GM18511 (cell line): ENCODE measurements at regions not wholly inside any gene's neighbourhood (a gene's known extent, or its start where the extent isn't known, plus 50 kb on each side); places are given as distances from the start of the nearest gene placed in this dataset.

Experiments used
- ATAC-seq: cut with Tn5 transposase; IDR thresholded peaks from one replicate; pipeline ENCODE4 v1.9.1; 2021; ENCODE audit warnings: mild to moderate bottlenecking, moderate library complexity; ENCODE audit not compliant: unreplicated experiment

DNA sequence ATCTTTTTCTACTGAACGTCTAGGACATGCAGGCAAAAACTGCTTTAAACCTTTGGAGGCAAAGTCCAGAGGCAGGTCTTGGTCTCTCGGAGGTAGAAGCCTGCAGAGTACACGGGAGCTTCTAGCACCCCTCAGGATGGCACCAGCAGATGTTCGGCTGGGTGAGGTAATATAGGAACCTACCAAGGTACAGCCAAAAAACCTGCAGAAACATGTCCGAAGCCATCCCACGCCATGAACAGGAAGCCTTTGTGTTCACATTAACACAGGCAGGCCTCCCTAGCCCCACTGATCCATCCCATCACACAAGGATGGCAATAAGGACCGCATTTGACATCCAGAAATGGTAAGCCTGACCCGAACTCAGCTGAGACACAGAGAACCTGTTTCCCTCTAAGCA, 157.9 kb upstream of the HES1 start:
- ATAC-seq, result no peak

DNA sequence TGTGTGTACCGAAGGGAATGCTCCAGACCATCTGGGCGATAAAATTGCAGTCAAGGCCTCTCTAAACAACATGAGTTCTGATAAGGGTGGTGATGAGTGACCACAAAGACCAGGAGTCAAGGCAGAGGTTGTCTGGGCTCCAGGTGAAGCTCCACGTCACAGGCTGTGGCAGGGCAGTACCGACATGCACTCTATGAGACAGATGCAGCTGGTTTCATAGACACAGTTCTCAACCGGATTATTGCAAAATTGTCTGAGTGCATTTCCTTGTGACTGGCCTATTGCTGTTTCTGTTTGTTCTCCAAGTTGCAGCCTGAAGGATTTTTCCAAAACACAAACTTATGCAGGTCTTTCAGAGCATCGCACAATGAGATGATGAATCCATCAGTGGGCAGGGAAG, 157.5 kb upstream of the HES1 start:
- ATAC-seq, result no peak

DNA sequence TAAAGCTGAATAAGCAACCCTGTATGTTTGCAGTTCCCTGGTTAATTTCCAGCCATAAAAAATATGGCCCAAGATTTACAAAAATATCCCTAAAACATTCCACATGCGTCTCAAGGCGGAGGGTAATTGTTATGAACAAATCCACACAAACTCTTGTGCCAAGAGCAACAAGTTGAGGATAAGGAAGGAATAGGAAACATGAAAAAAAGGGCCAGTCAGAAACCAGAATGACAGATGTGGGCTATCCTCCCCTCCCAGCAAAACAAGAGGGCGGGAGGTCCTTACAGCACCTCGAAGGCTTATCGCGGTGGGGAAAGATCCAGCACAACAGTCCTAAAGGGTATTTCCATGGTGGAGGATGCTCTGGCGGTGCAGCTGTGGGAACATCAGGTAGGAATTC, 155.6 kb upstream of the HES1 start:
- ATAC-seq, result no peak

DNA sequence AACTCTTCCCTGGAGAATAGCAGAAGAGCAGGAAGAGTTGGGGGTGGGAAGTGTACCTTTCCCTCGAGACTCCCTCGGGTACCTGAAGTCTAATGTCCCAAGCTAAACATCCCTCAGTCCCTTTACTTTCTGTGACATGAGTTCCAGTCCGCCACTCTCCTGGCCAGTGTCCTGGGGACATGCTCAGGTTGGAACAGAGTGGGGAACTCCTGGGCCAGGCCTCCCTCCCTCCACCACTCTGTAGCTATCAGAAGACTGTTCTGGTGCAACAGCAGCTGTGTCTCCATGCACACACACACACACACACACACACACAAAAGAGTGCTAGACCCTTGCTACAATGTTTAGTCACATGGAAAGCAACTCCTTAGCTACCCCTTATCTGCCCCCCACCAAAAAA, 155.0 kb upstream of the HES1 start:
- no peak for ATAC-seq

DNA sequence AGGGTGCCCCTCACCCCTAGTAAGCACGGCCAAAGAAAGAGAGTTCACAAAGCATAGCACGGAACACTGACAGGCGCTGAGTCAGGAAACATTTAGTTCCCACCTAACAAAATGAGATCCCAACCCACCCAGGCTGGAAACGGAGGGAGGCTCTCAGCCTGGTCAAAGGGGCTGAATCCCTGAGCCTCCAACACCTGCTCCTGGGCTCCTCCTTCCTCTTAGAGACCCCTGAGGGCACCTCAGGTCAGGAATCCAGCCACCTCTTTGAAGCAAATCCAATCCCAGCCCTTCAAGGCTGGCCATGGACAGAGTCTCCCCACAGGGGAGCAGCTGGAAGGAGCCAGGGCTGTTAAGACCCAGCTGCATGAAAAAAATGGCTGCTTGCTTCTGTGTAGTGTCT, 154.4 kb upstream of the HES1 start:
- no peak for ATAC-seq

DNA sequence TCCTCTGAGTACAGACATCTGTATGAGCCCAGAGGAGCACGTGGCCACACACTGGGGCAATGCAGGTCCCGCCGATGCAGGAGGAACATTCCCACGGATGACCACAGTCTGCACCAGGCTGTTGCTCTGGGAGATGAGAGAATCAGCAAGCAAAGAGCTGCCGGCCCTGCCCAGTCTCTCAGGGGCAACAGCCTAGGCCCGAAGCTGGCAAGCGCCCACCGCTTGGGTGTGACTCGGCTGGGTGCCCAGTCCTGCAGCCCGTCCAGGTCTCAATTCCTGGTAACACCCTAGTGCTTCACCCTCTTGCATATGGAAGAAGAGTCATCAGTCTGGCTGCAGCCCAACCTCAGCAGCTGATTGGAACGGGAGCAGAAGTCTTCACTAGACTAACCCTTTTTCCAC, 153.7 kb upstream of the HES1 start:
- no peak for ATAC-seq

DNA sequence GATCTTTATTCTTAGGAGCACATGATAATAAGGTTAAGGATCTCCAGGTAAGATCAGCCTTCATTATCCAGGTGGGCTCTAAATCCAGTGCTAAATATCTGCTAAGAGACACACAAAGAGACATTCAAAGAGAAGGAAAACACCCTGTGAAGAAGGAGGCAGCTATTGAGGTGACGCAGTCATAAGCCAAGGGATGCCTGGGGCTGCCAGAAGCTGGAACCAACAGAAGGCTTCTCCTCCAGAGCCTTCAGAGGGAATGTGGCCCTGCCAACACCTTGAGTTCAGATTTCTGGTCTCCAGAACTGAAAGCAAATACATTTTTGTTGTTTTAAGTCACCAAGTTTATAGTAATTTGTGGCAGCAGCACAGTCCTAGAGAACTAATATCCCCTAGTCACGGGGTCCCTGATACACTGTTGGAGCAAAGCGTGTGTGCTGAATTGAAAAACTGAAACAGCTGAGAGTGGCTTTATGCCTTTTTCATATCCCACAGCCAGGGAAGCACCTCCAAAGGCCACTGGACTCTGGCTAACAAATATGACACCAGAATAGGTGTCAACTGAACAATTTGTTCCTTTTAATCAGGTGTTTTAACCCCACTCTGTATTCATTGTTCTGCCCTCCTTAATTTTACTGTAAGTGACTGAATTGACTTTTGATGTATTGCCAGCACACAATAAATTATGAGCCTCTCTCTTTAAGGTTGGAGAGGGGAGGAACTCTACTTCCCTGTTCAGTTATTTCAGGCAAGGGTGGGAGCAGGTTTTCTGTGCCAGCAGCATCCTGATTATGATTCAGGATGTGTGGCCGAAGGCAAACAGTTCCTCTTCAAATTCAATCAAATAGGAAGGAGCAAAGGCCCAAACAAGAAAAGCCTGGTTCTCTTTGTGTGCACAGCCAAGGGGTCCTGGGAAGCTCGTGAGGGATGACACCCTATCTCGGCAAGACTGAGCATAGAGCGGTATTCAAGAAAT, 151.8 kb upstream of the HES1 start:
- no peak for ATAC-seq

DNA sequence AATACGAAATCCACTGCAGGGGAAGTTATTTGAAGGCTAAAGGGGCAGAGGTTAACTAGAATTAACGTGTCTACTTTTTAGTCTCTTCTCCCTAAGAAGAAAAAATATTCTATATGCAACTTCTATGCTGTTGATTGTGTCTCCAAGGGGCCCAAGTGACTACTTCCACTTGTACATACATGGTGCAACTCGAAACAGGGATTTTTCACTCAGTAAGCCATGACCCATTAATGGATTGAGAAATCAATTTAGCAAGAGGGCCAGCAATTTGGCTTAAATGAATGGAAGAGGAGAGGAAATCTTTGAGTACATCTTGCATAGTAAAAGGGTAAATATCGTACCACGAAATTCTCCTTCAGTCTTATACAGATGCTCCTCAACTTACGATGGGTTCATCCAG, 151.1 kb upstream of the HES1 start:
- no peak for ATAC-seq

DNA sequence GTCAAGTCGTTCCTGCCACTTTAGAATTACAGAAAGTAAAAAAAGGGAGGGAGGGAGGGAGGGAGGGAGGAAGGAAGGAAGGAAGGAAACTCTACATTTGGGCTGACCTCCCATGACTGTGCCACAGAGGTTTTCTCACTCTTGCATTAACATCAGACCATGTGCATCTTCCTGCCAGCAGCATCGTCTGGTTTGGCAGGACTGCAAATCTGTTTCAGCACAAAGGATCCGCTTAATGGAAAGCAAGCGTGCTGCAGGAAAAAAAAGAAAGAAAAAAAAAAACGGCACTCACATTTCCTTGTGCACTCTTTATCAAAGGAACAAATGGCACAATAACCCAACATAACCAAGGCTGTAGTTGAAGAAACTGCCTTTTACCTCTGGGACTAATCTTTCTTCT, 148.8 kb upstream of the HES1 start:
- ATAC-seq, result no peak

DNA sequence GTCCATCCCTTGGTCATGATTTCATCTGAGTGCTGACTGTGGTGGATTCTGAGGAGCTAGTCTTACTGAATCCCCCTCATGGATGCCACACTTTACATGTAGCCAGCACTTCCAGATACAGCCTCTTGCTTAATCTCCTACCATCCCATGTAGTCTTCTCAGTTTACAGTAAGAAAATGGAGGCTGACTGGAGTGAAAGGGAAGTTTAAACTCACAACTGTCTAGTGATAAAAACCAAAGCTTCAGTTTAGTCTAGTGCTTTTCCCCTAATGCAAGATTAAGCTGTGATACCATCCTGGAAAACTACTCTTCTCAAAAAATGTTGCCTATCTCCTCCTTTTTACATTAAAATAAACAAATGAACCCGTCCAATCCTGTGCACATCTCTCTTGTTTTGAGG, 146.8 kb upstream of the HES1 start:
- no peak for ATAC-seq

DNA sequence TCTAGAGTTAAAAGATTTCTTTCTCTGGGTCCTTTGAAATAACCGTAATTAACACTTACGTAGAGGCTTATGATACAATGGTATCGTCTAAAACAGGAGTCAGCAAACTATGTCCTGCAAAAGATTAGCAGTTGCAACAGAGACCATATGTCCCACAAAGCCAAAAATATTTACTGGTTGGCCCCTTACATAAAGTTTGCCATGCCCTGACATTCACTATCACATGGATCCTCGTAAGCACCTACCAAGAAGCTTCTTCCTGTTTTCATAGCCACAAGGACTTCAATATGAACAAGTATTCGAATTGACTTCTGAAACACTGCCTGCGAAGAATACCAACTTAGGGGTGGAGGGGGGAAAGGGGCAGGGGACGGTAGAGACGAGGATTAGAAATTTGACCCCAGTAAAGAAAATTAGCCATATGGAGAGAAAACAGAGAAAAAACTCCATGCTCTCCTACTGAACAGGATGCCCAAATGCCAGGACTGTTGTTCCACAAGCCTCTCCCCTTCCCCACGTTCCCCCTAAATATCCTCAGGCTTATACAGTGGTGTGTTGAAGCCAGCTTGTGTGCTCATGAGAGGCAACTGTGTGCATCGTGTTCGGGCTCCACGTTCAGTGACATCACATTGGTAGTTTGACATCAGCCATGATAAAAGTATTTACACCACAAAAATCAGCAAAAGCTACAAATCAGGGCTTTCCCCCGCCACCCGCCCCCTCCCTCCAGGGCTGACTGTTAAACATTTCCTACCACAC, 144.1 kb upstream of the HES1 start:
- ATAC-seq, result no peak

DNA sequence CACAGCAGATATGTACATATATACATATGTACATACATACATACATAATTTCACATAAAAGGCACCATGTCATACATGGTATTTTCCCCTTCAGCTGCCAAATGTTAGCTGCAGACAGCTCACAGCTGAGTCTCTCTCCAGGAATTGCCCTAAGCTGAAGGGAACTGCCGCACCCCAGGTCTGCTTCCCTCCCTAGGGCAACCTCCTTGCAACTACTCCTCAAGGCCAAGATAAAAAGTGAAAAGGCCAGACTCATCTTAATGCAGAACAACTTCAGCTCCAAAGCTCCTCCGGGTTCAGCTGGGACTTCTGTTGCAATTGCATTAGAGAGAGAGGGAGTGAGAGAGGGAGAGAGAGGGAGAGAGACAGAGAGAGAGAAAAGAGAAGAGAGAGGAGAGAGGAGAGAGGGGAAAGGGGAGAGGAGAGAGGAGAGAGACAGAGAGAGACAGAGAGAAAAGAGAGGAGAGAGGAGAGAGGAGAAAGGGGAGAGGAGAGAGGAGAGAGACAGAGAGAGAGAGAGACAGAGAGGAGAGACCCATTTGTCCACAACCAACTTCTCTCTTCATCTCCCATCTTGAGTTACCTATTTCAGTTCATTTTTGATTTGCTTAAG, 143.4 kb upstream of the HES1 start:
- no peak for ATAC-seq

DNA sequence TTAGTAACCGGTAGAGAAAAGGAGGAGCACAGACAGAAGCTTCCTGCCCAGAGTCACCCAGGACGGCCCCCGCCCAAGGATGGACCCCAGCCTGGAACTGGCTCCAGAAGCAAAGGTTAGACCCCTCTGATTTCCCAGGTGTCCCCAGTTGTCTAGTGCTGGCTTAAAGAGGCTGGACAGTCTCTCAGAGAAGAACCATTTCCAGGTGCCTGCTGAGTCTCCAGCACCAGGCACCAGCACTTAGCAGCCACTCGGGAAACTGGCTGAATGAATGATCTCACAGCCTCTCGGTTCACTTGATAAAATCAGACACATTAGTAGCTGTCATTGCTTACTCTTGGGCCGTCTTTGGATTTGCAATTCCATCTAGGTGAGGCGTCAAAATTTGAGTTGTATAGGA, 139.7 kb upstream of the HES1 start:
- ATAC-seq, result no peak

DNA sequence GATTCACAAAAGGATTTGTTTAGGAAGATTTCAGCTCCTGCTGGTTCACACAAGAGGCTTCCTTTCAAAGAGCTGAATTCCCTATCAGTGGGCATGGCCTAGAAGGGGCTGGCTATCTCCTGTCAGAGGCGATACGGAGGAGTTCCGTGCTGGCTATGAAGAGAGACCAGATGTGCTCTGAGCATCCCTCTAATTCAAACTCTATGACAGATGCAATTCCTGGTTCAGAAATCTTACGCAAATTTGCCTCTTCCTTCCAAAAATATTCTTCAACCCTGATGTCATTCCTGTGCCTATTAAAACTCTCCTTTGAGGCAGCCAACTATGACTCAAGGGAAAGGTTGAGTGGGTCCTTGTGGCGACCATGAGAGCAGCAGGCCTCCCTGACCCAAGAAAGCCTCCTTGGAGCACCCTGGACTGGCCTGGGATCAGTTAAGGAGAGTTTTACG, 139.3 kb upstream of the HES1 start:
- ATAC-seq, result no peak

DNA sequence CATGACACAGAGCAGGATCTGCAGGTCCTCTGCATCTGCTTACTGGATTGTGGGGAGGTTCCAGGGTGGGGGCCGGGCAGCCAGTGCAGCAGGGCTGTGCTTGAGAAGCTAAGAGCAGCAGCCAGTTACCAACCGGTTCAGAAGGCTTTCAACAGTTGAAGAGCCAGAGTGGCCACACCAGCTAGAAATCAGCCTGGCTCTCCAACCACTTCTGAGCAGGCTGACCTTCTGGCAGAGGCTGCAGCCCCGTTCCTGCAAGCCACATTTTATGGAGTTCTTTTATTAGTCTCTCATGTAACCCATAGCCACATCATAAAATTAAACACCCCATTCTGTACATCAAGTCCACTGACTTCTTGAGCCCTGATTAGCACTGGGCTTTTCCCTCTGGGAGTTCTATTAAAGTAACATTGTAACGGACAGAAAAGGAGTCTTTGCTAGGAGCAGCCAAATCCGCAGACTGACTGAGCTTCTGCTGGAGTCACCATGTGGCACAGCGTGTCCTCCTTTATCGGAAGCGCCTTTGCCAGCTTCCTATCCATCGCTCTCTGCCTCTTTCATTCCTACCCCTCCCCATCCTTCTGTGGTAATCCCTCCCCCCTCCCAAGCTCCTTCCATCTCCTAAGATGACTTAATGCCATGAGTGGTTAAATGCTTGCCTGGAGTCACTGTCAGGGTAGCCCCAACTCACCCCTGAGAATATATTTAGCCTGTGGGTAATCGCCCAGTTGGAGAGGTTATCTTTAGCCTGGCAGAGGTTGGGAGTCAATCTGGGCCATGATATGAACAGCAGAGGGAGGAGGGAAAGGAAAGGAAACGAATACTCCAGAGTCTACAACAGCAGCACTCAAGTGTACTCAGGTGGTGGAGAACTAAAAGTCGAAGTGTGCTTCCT, 138.5 kb upstream of the HES1 start:
- ATAC-seq, result no peak

DNA sequence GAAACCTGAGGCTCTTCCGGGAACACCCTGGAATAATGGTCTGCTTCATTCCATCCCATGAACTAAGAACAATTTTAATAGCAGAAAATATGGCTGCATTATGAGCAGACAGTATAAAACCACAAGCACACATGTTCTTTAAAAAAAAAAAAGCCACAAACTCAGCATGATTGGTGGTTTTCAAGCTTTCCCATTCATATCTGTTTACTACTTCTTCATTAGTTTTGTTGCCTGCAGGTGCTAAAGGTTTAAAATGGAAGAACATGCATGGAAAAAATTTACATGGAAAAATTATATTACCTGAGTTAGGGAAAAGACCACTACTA, 137.9 kb upstream of the HES1 start:
- no peak for ATAC-seq

DNA sequence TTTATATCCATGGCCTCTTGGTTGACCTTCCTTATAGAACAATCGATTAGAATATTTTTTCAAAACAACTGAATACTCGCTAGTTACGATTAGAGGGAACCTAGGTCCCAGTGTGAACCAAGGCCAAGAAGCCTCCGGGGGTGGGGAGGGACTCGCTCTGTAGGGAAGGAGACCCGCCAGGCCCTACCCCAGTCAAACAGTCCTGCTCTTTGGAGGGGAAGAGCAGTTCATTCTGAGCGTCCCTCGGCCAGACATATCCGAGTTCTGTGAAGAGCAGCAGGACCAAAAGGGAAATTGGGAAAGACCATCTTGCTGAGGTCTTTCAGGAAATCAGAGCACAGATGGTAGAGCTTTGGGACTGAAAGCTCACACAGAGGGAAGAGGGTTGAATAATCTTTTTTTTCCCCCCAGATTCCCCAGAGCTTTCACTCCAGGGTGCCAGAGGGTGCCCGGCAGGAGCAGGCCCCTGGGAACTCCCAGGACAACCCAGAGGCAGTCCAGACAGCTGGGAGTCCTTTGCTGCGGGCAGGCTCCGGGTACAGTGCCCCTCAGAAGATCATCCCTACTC, 137.2 kb upstream of the HES1 start:
- no peak for ATAC-seq

DNA sequence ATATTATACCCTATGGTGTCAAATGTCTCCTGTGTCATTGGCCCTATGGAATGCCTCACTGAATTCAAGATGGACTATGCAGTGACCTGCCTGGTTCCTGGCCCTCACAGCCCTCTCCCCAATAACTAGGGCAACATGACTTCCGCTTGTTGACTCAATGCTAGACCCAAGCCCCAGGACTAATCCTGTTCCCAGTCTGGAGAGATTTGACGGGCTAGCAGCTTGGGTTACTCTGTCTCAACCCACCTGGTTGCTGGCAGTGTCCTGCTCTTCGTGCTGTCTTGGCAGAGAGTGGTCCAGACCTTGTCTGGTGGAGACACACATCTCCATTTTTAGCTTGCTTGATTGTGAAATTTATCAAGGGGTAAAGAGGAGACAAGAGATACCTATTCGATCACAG, 135.8 kb upstream of the HES1 start:
- ATAC-seq, result no peak

DNA sequence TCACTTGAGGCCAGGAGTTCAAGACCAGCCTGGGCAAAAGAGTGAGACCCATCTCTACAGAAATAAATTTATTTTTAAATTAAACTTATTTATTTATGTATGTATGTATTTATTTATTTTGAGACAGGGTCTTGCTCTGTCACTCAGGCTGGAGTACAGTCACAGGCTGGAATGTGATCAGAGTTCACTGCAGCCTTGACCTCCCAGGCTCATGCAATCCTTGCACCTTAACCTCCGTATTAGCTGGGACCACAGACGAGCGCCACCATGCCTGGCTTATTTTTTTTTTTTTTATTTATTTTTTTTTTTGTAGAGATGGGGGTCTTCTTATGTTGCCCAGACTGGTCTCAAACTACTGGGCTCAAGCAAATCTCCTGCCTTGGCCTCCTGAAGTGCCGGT, 135.2 kb upstream of the HES1 start:
- ATAC-seq, result no peak

DNA sequence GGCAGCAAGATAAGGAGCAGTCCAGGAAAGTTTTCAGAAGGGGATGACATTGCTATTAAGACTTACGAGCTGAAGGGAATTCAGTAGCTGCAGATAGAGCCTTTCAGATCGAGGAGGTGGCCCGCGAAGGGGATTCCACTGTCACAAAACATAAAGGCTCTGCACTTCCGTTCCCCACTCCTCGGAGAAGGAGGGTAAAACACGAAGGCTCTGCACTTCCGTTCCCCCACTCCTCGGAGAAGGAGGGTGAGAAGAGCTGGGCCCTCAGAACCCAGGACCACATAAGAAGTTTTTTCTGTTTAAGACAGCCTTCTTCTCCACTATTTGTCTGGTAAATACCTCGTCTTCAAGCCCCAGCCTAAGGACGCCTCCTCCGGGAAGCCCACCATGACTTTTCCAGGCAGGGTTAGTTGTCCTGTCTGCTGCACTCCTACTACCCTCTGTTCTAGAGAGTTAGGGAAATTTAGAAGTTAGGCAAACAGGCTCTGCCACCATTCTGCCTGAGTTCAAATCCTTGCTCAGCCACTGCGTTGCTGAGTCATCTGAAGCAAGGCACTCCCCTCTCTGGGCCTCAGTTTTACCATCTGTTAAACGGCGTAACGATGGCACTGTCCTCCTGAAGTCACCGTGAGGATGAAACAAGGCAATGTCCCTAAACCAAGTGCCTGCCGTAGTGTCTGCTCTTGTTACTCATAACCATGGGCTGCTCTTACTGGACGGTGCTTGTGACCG, 134.1 kb upstream of the HES1 start:
- no peak for ATAC-seq
